Panc1 (cell line): ENCODE measurements at regions not wholly inside any gene's neighbourhood (a gene's known extent, or its start where the extent isn't known, plus 50 kb on each side); places are given as distances from the start of the nearest gene placed in this dataset.

ENCODE experiments used
- ATAC-seq: fragments of 200-7000 bp; cut with Tn5 transposase; 2 replicates; pipeline ENCODE4 v1.9.1; 2020; ENCODE audit warnings: mild to moderate bottlenecking, moderate library complexity
- BruUV-seq: library from RNA; stranded (reverse); fragments of 400-500 nt; replicated peaks from 2 replicates; lab custom pipeline; 2021; lab: Mats Ljungman, UMichigan
- CTCF ChIA-PET: fragments of 300-600 bp; sonication (Branson Sonifier 250); formaldehyde crosslinking; loops from one replicate; lab custom pipeline; 2022; ENCODE audit warnings: antibody characterized with exemption; lab: Charles Lee
- POLR2A ChIA-PET: fragments of 300-600 bp; sonication (Branson Sonifier 250); formaldehyde crosslinking; loops from one replicate; lab custom pipeline; 2022; ENCODE audit warnings: antibody characterized with exemption; lab: Charles Lee
- DNase-seq: peaks from one replicate; pipeline ENCODE4 v3.0.0-alpha.2; 2010; ENCODE audit warnings: low read depth, low spot score
- H3K27ac ChIP-seq: 2 replicates; pipeline ENCODE4 v1.5.1; 2011; ENCODE audit warnings: mild to moderate bottlenecking, low read length, inconsistent platforms
- H3K27me3 ChIP-seq: fragments of 200-500 bp; sonication (Bioruptor generic); 2 replicates; pipeline ENCODE4 v1.6.0; 2014; ENCODE audit warnings: low read length, inconsistent platforms; ENCODE audit not compliant: control insufficient read depth, insufficient read depth
- H3K36me3 ChIP-seq: fragments of 200-500 bp; sonication (Bioruptor generic); 2 replicates; pipeline ENCODE4 v1.5.1; 2014; ENCODE audit warnings: inconsistent platforms, mild to moderate bottlenecking, low read length, moderate library complexity; ENCODE audit not compliant: control insufficient read depth, insufficient read depth
- H3K4me1 ChIP-seq: 2 replicates; pipeline ENCODE4 v1.5.1; 2011; ENCODE audit warnings: inconsistent platforms, mild to moderate bottlenecking, low read length, moderate library complexity; ENCODE audit not compliant: control insufficient read depth, insufficient read depth
- H3K4me3 ChIP-seq, 2 experiments: 2 replicates each; pipeline ENCODE4 v1.5.1; 2011 to 2012; ENCODE audit warnings: low read depth in 2 of 2, low read length in 2 of 2, mild to moderate bottlenecking in 2 of 2, inconsistent platforms in 1 of 2, moderate library complexity in 1 of 2
- H3K9me3 ChIP-seq: fragments of 200-500 bp; sonication (Bioruptor generic); 2 replicates; pipeline ENCODE4 v1.5.1; 2014; ENCODE audit warnings: low read depth, mild to moderate bottlenecking, inconsistent platforms, low read length, moderate library complexity; ENCODE audit not compliant: control insufficient read depth, insufficient read depth
- CTCF ChIP-seq: fragments of 450-650 bp; IDR thresholded peaks from 2 replicates; pipeline ENCODE4 v1.5.1; 2017; ENCODE audit warnings: mild to moderate bottlenecking
- POLR2AphosphoS5 ChIP-seq: IDR thresholded peaks from 2 replicates; pipeline ENCODE4 v1.6.1; 2012; ENCODE audit warnings: mild to moderate bottlenecking, low read depth, low read length, moderate library complexity
- REST ChIP-seq, 2 experiments: IDR thresholded peaks; 2 replicates each; pipeline ENCODE4 v1.6.1; 2011 to 2012; ENCODE audit warnings: low read depth in 2 of 2, control low read depth in 1 of 2, low read length in 1 of 2, mild to moderate bottlenecking in 1 of 2, moderate library complexity in 1 of 2; ENCODE audit not compliant: insufficient read depth in 1 of 2
- SIN3A ChIP-seq: IDR thresholded peaks from 2 replicates; pipeline ENCODE4 v1.6.1; 2012; ENCODE audit warnings: low read depth, mild to moderate bottlenecking, low read length, moderate library complexity, borderline replicate concordance; ENCODE audit not compliant: insufficient read depth
- TCF7L2 ChIP-seq: IDR thresholded peaks from 2 replicates; pipeline ENCODE4 v1.6.1; 2011; ENCODE audit warnings: mild to moderate bottlenecking, low read depth, low read length, inconsistent platforms
- in situ Hi-C: cut with HindIII; loops from 2 replicates; pipeline ENCODE4 v1.10.0; 2016; ENCODE audit warnings: low sequenced_read_pairs, low pct_unique_long_range_greater_than_20kb
- intact Hi-C: fragments of 100-400 bp; cut with micrococcal nuclease; formaldehyde crosslinking; loops from one replicate; pipeline ENCODE4 v1.10.0; 2022; ENCODE audit not compliant: unreplicated experiment

- no peak overlapping the region for H3K4me3 ChIP-seq
- intact Hi-C loops: no loop called here
- DNase-seq: no peak
- H3K27ac ChIP-seq: no peak overlapping the region
- H3K9me3 ChIP-seq: 0 out of 2 replicates have a peak, but pooled peaks cover 6% of the 10 kb centered on the region
- TF ChIP-seq SIN3A (no peak), TCF7L2 (no peak), CTCF (no peak), REST (IDR thresholded peaks at IDR 0.05; ENCODE audit: insufficient read depth in 1 of 2, low read depth in 2 of 2, low read length in 1 of 2) (no peak), POLR2AphosphoS5 (no peak)
- H3K27me3 ChIP-seq: no peaks in the 10 kb centered on the region
- POLR2A ChIA-PET: no interaction called here
- no TSS peak for BruUV-seq
- CTCF ChIA-PET: no interaction called here
- ATAC-seq: no peak
- no peaks in the 10 kb centered on the region for H3K4me1 ChIP-seq
- no peaks in the 10 kb centered on the region for H3K36me3 ChIP-seq
- in situ Hi-C loops: no loop called here
Measured at GRCh38 chr3:106687905-106688304, 689.3 kb upstream of the CCDC54 start.

GRCh38 chr3:106688464-106688863, 688.8 kb upstream of the CCDC54 start:
- intact Hi-C loops (no loop called here), in situ Hi-C loops (no loop called here)
- Histone ChIP-seq H3K27ac (no peak overlapping the region), H3K4me3 (no peak overlapping the region), H3K36me3 (no peaks in the 10 kb centered on the region), H3K4me1 (no peaks in the 10 kb centered on the region), H3K27me3 (no peaks in the 10 kb centered on the region), H3K9me3 (0 out of 2 replicates have a peak, but pooled peaks cover 6% of the 10 kb centered on the region)
- ChIA-PET CTCF (no interaction called here), POLR2A (no interaction called here)
- no TSS peak for BruUV-seq
- TF ChIP-seq POLR2AphosphoS5: no peak
- TF ChIP-seq REST (IDR thresholded peaks at IDR 0.05; ENCODE audit: insufficient read depth in 1 of 2, low read depth in 2 of 2, low read length in 1 of 2): no peak
- no peak for TF ChIP-seq SIN3A
- TF ChIP-seq CTCF: no peak
- no peak for TF ChIP-seq TCF7L2
- DNase-seq (no peak), ATAC-seq (no peak)
